ENCODE measurements at regions not wholly inside any gene's neighbourhood (a gene's known extent, or its start where the extent isn't known, plus 50 kb on each side); places are given as distances from the start of the nearest gene placed in this dataset.

DNA sequence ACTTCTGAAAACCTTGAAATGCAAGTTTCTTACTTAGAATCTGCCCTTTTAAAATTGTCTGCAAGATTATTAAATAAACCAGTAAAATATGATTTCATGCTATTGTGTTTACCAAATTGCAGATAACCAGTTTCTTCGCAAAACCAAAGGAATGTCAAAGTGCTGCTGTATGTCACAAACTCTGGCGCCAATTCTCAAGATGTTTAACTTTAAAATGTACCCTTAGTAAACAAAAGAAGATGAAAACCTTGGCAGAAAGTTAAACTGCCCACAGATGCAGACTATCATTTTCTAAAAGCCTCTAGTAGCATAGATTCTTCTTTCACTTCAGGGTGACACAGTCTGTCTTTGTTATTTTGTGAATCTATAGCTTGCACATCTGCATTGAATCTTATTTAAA lies 189.2 kb downstream of the SLITRK6 start:
- no peak for DNase-seq (ENCODE audit: low spot score)

DNA sequence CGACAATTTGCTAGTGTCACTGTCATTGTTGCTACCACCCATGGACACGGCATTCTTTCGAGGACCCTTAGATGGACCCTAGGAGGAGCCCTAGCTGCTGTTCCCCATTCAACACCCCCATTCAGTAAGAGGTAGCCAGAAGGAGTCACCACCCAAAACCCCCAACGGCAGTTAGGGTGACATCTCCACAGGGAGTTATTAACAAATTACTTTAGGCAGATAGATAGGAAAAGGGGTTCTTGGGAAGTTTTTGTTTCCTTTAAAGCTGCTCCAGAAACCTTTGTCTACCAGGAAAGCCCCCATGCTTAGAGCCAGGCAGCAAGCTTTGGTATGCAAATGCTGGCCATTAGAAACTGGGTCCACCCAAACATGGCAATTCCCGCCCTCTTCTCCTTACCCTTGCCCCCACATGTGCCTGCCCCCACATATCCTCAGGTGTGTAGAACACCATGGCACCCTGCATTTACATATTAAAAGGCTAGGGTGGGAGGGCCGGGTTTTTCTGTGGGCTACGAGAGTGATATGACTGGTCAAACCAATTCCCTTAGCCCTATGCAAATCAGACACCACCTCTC lies 190.9 kb downstream of the SLITRK6 start:
- Mint-ChIP-seq H3K4me3 (no peak overlapping the region), H3K9me3 (peaks cover 21% of the 10 kb centered on the region), H3K27ac (no peak overlapping the region), H3K27me3 (no peaks in the 10 kb centered on the region), H3K4me1 (ENCODE audit: low read depth in 2 of 2) (no peaks in the 10 kb centered on the region), H3K36me3 (peaks cover 10% of the 10 kb centered on the region)
- no peak for DNase-seq (ENCODE audit: low spot score)
- ATAC-seq, result no peak

More for the DNA sequence above, 189.2 kb downstream of the SLITRK6 start:
- peaks cover 23% of the 10 kb centered on the region for H3K9me3 Mint-ChIP-seq
- peaks cover 10% of the 10 kb centered on the region for H3K36me3 Mint-ChIP-seq
- no peaks in the 10 kb centered on the region for H3K27me3 Mint-ChIP-seq
- no peak for ATAC-seq
- H3K4me1 Mint-ChIP-seq (ENCODE audit: low read depth in 2 of 2), result no peaks in the 10 kb centered on the region
- no peak overlapping the region for H3K4me3 Mint-ChIP-seq
- H3K27ac Mint-ChIP-seq, result no peak overlapping the region

- DNase-seq (ENCODE audit: low spot score) (no peak), ATAC-seq (no peak)
- Mint-ChIP-seq H3K9me3 (peaks cover 13% of the 10 kb centered on the region), H3K4me1 (ENCODE audit: low read depth in 2 of 2) (no peaks in the 10 kb centered on the region), H3K4me3 (no peak overlapping the region), H3K36me3 (peaks cover 10% of the 10 kb centered on the region), H3K27me3 (no peaks in the 10 kb centered on the region), H3K27ac (no peak overlapping the region)
These were observed 195.5 kb downstream of the SLITRK6 start for GRCh38 chr13:85603735-85604134.

- no peaks in the 10 kb centered on the region for H3K4me1 Mint-ChIP-seq (ENCODE audit: low read depth in 2 of 2)
- H3K27me3 Mint-ChIP-seq, result no peaks in the 10 kb centered on the region
- H3K4me3 Mint-ChIP-seq, result no peak overlapping the region
- peaks cover 10% of the 10 kb centered on the region for H3K36me3 Mint-ChIP-seq
- DNase-seq (ENCODE audit: low spot score), result no peak
- H3K9me3 Mint-ChIP-seq, result peaks cover 16% of the 10 kb centered on the region
- no peak for ATAC-seq
- H3K27ac Mint-ChIP-seq, result no peak overlapping the region
These were observed 197.7 kb downstream of the SLITRK6 start for GRCh38 chr13:85601526-85601925.

GRCh38 chr13:85597790-85598500 lies 201.3 kb downstream of the SLITRK6 start:
- Mint-ChIP-seq H3K4me3 (no peak overlapping the region), H3K9me3 (peaks cover 11% of the 10 kb centered on the region), H3K4me1 (ENCODE audit: low read depth in 2 of 2) (no peaks in the 10 kb centered on the region), H3K36me3 (no peaks in the 10 kb centered on the region), H3K27me3 (no peaks in the 10 kb centered on the region), H3K27ac (no peak overlapping the region)
- ATAC-seq (no peak), DNase-seq (ENCODE audit: low spot score) (no peak)

DNA sequence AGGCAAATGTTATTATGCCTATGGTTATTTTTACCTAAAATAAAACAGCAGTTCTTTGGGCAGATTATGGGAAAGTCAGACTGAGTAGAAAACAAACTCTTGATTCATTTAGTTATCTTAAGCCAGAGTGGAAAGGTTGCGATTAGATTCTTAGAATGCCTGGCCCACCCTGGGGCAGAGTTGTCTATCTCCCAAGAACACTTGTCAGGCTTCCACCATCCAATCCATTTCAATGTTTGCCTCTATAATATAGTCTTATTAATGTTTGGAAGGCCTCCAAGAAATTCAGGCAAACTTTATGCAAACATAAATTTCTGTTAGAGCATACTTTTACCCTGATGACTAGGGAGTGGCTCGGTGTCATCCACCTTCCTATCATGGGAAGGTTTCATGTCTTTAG lies 207.0 kb downstream of the SLITRK6 start:
- Mint-ChIP-seq H3K36me3 (no peaks in the 10 kb centered on the region), H3K27ac (no peak overlapping the region), H3K9me3 (peaks cover 8% of the 10 kb centered on the region), H3K4me1 (ENCODE audit: low read depth in 2 of 2) (no peaks in the 10 kb centered on the region), H3K27me3 (no peaks in the 10 kb centered on the region), H3K4me3 (no peak overlapping the region)
- DNase-seq (ENCODE audit: low spot score) (no peak), ATAC-seq (no peak)

GRCh38 chr13:85590231-85590931 lies 208.8 kb downstream of the SLITRK6 start:
- Mint-ChIP-seq H3K4me1 (ENCODE audit: low read depth in 2 of 2) (no peaks in the 10 kb centered on the region), H3K4me3 (no peak overlapping the region), H3K9me3 (peaks cover 8% of the 10 kb centered on the region), H3K27me3 (no peaks in the 10 kb centered on the region), H3K36me3 (no peaks in the 10 kb centered on the region), H3K27ac (no peak overlapping the region)
- DNase-seq (ENCODE audit: low spot score) (no peak), ATAC-seq (no peak)

- Mint-ChIP-seq H3K9me3 (peaks cover 8% of the 10 kb centered on the region), H3K4me3 (no peak overlapping the region), H3K36me3 (no peaks in the 10 kb centered on the region), H3K27me3 (no peaks in the 10 kb centered on the region), H3K4me1 (ENCODE audit: low read depth in 2 of 2) (no peaks in the 10 kb centered on the region), H3K27ac (no peak overlapping the region)
- DNase-seq (ENCODE audit: low spot score), result no peak
- ATAC-seq, result no peak
These were observed 210.2 kb downstream of the SLITRK6 start for GRCh38 chr13:85589021-85589420.

DNA sequence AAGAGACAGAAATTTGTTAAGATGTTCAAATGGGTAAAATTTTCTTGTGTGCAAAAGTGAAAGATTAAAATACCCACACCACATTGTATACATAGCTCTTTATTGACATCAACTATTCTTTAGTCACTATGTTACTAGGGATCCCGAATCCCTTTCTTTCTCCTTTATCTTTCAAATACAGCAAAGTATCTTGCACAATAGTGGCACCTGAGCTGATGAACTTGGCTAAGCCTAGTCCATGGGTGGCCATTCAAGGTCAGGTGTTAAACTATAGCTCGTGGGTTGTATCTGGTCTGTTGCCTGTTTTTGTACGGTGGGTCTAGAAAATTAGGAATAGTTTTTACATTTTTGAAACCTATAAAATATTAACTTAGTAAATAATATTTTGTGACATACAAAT lies 210.9 kb downstream of the SLITRK6 start:
- DNase-seq (ENCODE audit: low spot score) (no peak), ATAC-seq (no peak)
- Mint-ChIP-seq H3K36me3 (no peaks in the 10 kb centered on the region), H3K4me3 (no peak overlapping the region), H3K4me1 (ENCODE audit: low read depth in 2 of 2) (no peaks in the 10 kb centered on the region), H3K27me3 (no peaks in the 10 kb centered on the region), H3K9me3 (peaks cover 8% of the 10 kb centered on the region), H3K27ac (no peak overlapping the region)

DNA sequence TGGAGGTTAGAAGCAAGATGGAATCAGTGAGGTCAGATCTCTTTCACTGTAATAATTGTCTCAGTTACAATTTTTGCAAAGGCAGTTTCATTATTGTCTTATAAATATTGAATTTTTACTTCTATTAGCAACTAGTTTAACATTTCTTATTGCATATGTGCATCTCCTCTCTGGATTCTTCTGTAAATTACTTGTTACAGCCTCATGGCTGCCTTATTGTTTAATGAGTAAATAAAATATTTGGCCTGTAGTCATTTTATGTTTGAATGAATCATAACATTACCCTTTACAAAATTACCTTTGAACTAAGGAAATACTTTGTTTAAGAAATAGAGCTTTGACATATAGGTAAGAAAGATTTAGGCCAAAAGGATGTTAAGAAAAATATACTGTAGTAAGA lies 212.4 kb downstream of the SLITRK6 start:
- Mint-ChIP-seq H3K27ac (no peak overlapping the region), H3K9me3 (peaks cover 11% of the 10 kb centered on the region), H3K27me3 (no peaks in the 10 kb centered on the region), H3K4me3 (no peak overlapping the region), H3K4me1 (ENCODE audit: low read depth in 2 of 2) (no peaks in the 10 kb centered on the region), H3K36me3 (no peaks in the 10 kb centered on the region)
- DNase-seq (ENCODE audit: low spot score), result no peak
- ATAC-seq, result no peak

DNA sequence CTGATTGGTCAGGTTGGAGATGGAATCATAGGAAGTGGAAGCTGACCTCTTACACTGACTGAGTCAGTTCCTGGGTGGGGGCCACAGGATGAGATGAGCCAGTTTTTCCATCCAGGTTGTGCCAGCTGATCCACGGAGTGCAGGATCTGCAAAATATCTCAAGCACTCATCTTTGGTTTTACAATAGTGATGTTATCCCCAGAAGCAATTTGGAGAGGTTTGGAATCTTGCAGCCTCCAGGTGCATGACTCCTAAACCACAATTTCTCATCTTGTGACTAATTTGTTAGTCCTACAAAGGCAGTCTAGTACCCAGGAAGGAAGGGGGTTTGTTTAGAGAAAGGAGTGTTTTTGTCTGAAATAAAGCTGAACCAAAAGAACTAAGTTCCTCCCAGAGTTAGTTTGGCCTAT lies 212.8 kb downstream of the SLITRK6 start:
- ATAC-seq, result no peak
- Mint-ChIP-seq H3K27me3 (no peaks in the 10 kb centered on the region), H3K9me3 (peaks cover 11% of the 10 kb centered on the region), H3K4me3 (no peak overlapping the region), H3K36me3 (no peaks in the 10 kb centered on the region), H3K4me1 (ENCODE audit: low read depth in 2 of 2) (no peaks in the 10 kb centered on the region), H3K27ac (no peak overlapping the region)
- no peak for DNase-seq (ENCODE audit: low spot score)

DNA sequence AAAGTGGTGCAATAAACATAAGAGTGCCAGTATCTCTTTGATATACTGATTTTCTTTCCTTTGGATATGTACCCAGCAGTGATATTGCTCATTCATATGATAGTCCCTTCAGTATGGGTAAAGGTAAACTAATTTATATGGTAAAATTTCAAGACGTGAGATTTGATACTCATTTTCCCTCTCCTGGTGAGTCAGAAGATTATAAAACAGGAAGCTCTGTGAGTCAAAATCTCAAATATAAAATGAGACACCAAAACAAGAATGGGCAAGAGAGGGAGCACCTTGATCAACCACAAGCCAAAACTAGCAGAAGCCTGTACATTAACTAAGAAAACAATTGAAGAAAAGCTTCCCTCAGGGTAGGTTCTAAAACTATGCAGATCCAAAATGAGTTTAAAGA lies 216.3 kb downstream of the SLITRK6 start:
- DNase-seq (ENCODE audit: low spot score), result no peak
- no peak overlapping the region for H3K27ac Mint-ChIP-seq
- H3K36me3 Mint-ChIP-seq, result no peaks in the 10 kb centered on the region
- no peaks in the 10 kb centered on the region for H3K4me1 Mint-ChIP-seq (ENCODE audit: low read depth in 2 of 2)
- no peak overlapping the region for H3K4me3 Mint-ChIP-seq
- no peak for ATAC-seq
- H3K9me3 Mint-ChIP-seq, result peaks cover 11% of the 10 kb centered on the region
- no peaks in the 10 kb centered on the region for H3K27me3 Mint-ChIP-seq

DNA sequence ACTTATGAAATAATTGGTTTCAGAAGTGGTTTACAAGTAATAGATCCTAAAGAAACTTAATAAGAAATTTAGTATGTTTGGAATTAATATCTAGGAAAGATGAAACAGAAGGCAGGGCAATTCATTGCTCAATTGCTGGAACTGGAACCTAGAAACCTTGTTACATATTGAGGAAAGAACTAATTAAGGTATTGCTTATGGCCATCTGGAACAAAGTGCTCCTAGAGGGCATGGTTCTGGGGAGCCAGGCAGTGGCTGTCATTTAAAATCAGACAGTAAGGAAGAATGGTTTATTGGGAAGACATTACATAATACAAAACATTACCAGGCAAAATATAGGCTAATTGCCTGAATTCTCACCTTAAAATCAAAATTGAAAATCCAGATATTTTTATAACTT lies 224.1 kb downstream of the SLITRK6 start:
- H3K4me3 Mint-ChIP-seq, result no peak overlapping the region
- ATAC-seq, result no peak
- H3K27me3 Mint-ChIP-seq, result no peaks in the 10 kb centered on the region
- H3K9me3 Mint-ChIP-seq, result peaks cover 8% of the 10 kb centered on the region
- H3K27ac Mint-ChIP-seq, result no peak overlapping the region
- no peaks in the 10 kb centered on the region for H3K4me1 Mint-ChIP-seq (ENCODE audit: low read depth in 2 of 2)
- H3K36me3 Mint-ChIP-seq, result no peaks in the 10 kb centered on the region
- DNase-seq (ENCODE audit: low spot score), result no peak

- Mint-ChIP-seq H3K36me3 (no peaks in the 10 kb centered on the region), H3K4me1 (ENCODE audit: low read depth in 2 of 2) (no peaks in the 10 kb centered on the region), H3K27ac (no peak overlapping the region), H3K9me3 (peaks cover 12% of the 10 kb centered on the region), H3K27me3 (no peaks in the 10 kb centered on the region), H3K4me3 (no peak overlapping the region)
- ATAC-seq (no peak), DNase-seq (ENCODE audit: low spot score) (no peak)
These were observed 231.3 kb downstream of the SLITRK6 start for GRCh38 chr13:85567909-85568308.
